ENCODE measurements at regions not wholly inside any gene's neighbourhood (a gene's known extent, or its start where the extent isn't known, plus 50 kb on each side); places are given as distances from the start of the nearest gene placed in this dataset.

- TF ChIP-seq HBP1 (CRISPR knock-in tag; IDR thresholded peaks at IDR 0.05; ENCODE audit: low read depth): no peak
- no peak for TF ChIP-seq RBAK (CRISPR knock-in tag; IDR thresholded peaks at IDR 0.05)
- no peak for TF ChIP-seq CTCF (CRISPR knock-in tag; IDR thresholded peaks at IDR 0.05)
- no peak for TF ChIP-seq NCOA1 (CRISPR knock-in tag; IDR thresholded peaks at IDR 0.05)
- TF ChIP-seq ZNF558 (CRISPR knock-in tag; IDR thresholded peaks at IDR 0.05; ENCODE audit: borderline replicate concordance): no peak
Measured at GRCh38 chr7:81459485-81459884, 310.4 kb downstream of the HGF start.

All from HepG2 (cell line).